ENCODE measurements at regions not wholly inside any gene's neighbourhood (a gene's known extent, or its start where the extent isn't known, plus 50 kb on each side); places are given as distances from the start of the nearest gene placed in this dataset.

- DNase-seq: no peak
Measured at GRCh38 chr2:129904532-129905446, 74.7 kb upstream of the RAB6C start.

GRCh38 chr2:129905664-129906081, 73.8 kb upstream of the RAB6C start:
- no peak for DNase-seq

- no peak for DNase-seq
Measured at GRCh38 chr2:129906139-129906860, 73.2 kb upstream of the RAB6C start.

GRCh38 chr2:129906861-129907235, 72.6 kb upstream of the RAB6C start:
- no peak for DNase-seq

GRCh38 chr2:129907256-129907998, 72.0 kb upstream of the RAB6C start:
- no peak for DNase-seq

- no peak for DNase-seq
Measured at GRCh38 chr2:129908721-129909373, 70.6 kb upstream of the RAB6C start.

- DNase-seq: no peak
Measured at GRCh38 chr2:129909651-129910418, 69.6 kb upstream of the RAB6C start.

GRCh38 chr2:129910446-129911362, 68.8 kb upstream of the RAB6C start:
- no peak for DNase-seq

- DNase-seq: no peak
Measured at GRCh38 chr2:129911363-129912065, 68.0 kb upstream of the RAB6C start.

- DNase-seq: no peak
Measured at GRCh38 chr2:129912066-129912820, 67.2 kb upstream of the RAB6C start.

GRCh38 chr2:129912871-129913694, 66.4 kb upstream of the RAB6C start:
- DNase-seq: no peak

- DNase-seq: no peak
Measured at GRCh38 chr2:129913695-129914495, 65.6 kb upstream of the RAB6C start.

- DNase-seq: no peak
Measured at GRCh38 chr2:129914538-129915302, 64.7 kb upstream of the RAB6C start.

- DNase-seq: no peak
Measured at GRCh38 chr2:129915303-129915840, 64.1 kb upstream of the RAB6C start.

- DNase-seq: no peak
Measured at GRCh38 chr2:129918604-129919003, 60.9 kb upstream of the RAB6C start.

- DNase-seq: no peak
Measured at GRCh38 chr2:129922571-129923264, 56.7 kb upstream of the RAB6C start.

Measured in T1000 (cell line).